ENCODE measurements at regions not wholly inside any gene's neighbourhood (a gene's known extent, or its start where the extent isn't known, plus 50 kb on each side); places are given as distances from the start of the nearest gene placed in this dataset.

DNA sequence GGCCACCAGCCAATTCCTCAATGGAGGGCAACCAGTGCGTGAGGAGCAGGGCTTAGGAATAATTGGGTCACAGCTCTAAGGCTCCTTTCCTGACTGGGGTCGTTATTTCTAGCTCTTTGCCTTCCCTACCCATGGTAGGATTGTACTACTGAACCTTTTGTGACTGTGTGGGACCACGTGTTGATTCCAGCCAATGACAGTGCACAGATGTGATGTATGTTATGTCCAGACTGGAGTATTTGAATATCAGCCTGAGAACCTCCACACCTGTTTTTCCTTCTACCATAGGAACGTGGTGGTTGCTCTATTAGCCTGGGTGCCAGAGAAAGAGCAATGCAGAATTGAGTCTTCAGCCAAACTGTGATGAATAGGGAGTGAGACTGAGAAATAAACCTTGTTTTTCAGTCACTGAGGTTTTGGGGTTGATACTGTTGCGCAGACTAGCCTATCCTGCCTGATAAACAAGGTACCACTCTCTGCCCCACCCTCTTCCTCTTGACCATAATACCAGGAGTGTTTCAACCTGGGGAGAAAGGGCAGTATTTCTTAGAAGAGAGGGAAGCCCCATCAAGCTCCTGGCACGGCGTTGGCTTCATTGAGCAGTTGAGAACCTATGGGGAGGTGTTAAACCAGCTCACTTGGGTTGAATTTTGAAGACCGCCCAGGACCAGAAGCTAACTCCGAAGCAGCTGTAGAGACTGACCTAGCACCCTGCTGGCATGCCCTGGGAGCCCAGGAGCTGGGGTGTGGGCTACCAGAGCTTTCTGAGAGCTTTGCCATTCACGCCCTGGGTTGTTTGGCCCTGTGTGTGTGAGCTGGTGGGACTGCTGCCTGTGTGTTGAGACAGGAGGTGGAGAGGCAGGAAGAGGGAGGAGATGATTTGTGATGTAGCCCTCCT is 105.5 kb upstream of the BACH2 start:
- DNase-seq, result no peak

DNA sequence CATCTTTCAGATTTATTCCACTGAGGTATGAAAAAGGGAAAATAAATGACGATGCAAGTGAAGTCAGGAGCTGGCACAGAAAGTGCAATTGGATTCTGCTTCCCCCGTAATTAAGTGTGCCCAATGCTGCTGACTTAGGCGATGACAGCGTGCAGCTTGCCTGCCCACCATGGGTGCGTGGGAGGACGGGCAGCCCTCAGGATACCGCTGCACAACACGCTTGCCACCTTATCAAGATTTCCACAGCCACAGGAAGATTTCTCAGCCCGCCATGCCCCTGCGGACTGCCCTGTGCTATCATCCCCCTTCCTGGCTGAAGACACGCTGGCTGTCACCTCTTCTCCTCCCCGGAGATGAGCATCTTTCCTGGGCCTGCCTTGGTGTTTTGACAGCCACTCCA is 103.3 kb upstream of the BACH2 start:
- no peak for DNase-seq

DNA sequence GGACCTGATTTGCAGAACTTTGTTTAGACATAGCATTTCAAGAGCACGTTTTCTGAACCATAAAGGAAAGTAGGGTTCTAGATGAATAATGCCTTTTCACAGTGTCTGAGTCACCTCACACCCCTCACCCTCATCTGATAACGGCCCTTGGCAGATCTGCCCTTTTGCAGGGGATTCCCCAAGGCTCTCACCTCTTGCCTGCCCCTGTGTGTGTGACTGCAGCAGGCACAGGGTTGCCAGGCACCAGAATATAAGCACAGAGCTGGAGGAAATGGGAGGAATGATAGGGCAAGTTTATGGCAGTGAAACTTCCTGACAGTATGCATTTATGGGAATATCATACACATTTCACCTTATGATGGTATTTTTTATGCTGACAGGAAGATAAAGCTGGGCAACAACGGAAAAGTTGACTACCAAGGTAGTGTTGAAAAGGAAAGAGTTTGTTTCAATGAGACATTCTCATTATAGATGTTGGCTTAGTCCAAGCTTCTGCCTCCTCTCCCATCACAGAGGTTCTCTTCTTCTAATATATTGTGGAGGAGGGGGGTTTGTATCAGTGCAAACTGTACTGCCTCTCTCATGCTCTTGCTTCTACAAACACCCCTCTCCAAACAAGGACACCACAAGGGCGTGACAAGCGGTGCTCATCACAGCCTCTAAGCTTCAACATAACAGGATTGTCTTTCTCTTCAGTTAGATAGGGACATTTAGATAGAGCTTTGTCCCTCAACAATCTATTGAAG is 101.5 kb upstream of the BACH2 start:
- peak; percentile 41 for DNase-seq

DNA sequence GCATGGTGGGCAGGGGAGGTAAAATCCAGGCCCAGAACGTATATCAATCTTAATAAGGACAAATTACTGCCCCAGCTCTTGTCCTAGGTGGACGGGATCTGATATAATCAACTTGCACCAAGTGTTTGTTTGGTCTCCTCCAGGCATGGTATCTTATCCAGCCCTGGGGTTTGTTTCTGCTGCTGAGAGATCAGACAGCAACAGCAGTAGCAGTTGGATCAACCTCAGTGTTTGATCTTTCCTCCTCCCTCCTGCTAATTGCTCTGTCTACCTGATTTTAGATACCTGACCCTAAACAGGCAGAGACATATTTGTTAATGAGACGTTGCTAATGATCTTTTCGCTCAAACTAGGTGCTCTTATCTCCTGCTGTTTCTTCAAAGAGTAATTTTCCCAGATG is 100.4 kb upstream of the BACH2 start:
- DNase-seq, result no peak

DNA sequence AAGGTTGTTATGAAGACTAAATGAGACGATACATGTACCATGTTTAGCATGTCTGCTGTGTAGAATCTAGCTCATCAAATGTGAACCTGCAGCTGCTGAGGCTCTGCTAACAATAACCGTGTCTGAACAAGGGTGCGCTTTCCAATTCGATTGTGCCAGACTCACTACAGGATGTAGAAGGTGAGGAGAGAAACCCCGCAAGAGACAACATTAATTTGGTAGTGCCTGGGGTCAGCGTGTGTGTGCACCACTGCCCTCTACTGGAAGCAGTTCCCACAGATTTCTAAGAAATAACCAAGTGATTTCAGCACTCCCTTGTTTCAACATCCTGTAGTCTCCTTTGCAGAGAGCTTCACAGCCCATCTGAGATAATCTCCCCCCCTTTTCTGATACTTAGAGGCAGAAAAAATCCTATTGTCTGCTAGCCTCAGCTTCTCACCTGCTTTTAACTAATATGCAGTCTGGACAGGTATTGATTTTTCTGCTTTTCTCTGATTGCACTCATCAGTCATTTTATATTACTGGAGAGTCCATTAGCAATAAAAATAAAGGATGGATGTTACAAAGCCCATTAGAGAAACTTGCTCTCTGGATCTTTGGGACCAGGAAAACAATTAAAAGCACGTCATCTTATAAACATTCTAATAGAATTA is 96.7 kb upstream of the BACH2 start:
- DNase-seq, result no peak

DNA sequence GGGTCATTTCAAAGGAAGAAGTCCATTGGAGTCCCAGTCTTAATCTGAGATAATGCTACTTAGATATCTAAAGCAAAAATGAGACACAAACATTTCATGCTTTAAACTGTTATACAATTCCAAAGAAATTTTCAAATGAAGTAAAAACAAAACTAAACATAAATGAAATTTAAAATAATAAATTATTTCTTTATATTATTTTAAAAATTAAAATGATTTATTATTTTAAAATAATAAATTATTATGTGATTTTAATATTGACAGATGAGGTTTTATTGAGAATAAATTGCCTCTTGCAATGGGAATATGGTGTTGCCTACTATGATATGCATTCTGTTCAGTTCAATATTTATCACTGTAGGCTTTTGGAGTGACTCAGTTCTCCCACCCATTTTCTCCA is 93.7 kb upstream of the BACH2 start:
- DNase-seq, result no peak

DNA sequence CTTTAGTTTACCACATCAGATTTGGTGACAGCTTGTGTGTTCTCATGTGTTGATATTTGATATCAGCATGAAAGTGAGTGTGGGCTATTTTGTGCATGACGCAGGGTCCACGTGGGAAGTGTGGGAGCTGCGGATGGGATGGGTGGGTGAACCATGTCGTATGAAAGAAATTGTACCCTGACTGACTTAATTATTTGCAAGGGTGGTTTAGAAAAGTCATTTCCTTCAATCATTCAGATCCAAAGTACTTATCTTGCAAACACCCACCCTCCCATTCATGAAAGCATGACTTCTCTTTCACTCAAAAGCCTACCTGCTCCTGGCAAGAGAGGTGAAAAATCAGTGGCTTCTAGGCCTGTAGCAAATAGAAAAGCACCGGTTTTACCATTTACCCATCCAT is 91.8 kb upstream of the BACH2 start:
- no peak for DNase-seq

DNA sequence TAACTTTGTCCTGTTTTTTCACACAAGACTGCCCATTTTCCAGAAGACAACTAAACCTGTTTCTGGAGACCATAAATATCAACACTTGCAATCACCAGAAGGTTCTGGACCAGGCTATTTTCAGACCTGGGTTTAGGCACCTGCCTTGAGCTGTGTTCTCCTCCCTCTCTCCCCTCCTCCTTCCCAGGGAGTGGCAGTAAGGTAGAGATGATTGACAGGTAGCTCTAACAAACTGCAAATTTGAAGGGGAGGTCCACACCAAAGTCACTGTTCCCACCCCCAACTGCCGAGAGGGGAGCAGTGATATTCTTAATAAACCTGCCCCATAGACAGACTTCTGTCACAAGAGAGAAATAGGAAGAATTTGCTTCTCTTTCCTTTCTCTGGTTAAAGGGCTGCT is 91.2 kb upstream of the BACH2 start:
- no peak for DNase-seq

DNA sequence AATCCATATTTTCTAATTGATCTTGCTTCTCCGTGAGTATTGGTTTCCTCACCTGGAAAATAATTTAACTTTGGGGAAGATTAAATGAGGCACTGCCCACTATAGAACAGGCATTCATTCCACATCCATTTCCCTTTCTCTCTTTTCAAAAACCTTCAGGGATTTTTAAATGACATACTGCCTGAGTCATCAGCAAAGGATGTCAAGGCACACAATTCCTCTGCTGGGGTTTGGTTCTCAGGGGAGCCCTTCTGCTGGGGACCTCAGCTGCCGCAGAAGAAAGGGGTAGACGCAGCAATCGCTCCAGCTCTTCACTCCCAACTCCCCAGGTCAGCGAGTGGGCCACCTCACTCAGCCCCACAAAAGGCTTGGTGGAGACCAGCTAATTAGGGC is 90.7 kb upstream of the BACH2 start:
- no peak for DNase-seq

DNA sequence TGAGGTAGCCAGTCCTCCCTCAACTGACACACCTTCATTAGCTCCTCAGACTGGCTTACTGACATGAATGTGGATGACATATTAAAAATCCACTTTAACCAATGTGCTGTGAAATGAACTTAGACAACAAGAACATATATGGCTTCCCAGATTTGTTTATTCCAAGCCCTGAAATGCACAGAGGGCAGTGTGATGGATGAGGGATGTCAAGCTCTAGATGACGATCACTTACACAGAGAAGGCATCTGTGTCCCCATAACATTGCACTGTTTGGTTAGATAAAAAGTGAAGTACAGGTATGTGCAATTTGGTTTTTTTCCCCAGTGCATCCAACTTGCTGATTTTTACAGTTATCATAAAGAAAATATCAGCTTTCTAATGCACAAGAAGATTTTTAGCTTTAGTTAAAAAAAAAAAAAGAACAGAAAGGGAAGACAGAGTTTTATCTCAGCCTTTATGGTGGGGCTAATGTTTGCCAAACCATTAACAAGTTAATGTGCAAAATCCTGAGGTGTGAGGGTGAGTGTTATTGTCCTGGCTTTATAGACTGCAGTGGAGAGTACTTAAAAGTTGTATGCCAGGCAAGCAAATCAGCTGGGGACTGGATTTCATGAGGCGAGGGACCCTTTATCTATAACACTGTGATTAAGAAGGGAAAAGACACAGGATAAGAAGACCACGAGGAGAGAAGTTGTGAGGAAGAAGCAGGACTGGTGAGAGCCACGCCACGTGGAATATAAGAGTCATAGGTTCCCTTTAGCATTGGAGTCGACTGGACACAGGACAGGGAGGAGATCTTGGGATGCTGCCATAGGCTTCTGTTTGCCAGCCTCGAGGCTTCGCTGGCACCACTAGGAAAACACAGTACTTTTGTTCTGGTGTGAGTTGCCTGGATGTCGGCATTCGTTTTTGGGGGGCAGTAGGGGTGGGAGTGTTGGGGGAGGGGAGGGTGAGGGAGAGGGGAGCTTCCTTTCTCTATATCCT is 90.0 kb upstream of the BACH2 start:
- no peak for DNase-seq

DNA sequence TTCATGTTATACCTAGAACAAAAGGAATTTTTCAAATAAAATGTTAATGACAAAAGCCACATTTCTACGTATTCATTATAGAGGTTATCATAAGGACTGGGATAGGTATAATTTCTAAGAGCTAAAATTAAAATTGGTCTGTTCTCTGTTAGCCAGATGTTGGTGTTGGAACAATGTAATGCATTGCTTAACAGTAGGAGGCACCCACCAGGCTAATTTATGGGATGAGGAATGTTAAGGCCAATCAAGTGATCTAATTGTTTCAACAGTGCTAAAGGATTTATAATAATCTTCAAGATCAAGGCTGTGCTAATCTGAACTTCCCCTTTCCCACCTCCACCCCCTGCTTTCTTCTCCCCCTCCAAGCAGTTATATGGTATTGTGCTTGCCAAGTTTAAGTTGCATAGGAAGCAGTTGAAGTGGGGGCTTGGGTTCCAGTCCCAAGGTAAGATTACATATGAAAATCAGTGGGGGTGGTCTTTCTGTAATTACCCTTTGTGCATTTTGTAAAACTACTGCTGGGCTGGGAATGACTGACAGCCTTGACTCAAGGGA is 89.2 kb upstream of the BACH2 start:
- DNase-seq, result no peak

DNA sequence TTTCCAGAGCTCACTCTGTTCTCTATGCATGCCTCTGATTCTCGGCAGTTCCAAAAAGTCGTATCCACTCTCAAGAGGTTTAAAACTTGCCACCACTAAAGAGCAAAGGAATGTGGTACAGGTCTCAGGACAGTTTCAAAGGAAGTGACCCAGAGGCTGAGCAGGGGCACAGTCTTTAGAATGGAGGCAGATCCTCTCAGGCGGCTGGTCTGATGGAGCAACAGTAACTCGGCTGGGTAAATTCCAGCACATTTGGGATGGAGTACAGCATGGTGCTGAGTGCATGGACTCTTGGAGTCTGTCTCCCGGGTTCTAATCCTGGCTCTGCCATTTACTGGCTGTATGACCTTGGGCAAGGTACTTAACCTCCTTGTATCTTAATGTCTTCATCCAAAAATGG is 88.1 kb upstream of the BACH2 start:
- no peak for DNase-seq

DNA sequence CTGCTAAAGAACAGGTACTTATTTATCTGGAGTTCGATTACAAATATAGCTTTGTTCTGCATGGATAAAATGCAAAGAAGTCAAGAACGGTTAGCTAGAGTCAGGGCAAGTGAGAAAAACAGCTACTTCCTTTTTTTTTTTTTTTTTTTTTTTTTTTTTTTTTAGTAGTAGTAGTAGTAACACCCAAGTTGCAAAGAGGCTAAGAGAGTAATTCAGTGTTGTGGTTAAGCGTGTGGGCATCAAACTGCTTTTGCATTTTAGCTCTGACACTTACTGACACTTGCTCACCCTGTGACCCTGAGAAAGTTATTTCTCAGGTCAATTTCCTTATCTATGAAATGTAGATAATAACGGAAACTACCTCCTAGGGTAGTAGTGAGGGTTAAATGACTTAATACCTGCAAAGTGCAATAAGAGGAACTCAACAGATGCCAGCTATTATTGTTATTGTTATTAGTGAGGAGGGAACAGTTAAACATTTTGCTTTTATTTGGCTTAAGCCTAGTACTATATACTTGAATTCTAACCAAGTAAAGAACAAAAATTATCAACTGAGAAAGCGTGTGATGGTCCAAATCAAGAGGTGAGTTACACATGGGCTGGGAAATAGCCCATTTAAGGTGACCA is 86.7 kb upstream of the BACH2 start:
- DNase-seq, result no peak

DNA sequence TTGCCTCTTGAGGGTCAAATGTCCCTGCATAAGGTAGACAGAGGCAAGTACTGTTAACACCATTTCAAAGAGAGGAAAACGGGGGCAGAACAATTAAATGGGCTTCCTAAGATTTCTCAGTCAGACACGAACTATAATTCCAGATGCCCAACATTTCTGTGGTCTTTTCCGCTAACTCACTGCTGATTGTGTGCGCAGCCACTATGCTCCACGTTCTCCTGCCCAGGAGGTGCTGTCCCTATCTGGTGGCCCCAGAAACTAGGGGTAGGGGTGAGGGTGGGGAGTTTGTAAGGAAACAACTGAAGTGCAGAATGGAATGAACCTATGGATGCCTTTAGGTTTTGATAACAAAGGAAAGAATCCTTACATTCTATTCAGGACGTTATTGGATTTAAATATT is 86.1 kb upstream of the BACH2 start:
- no peak for DNase-seq

DNA sequence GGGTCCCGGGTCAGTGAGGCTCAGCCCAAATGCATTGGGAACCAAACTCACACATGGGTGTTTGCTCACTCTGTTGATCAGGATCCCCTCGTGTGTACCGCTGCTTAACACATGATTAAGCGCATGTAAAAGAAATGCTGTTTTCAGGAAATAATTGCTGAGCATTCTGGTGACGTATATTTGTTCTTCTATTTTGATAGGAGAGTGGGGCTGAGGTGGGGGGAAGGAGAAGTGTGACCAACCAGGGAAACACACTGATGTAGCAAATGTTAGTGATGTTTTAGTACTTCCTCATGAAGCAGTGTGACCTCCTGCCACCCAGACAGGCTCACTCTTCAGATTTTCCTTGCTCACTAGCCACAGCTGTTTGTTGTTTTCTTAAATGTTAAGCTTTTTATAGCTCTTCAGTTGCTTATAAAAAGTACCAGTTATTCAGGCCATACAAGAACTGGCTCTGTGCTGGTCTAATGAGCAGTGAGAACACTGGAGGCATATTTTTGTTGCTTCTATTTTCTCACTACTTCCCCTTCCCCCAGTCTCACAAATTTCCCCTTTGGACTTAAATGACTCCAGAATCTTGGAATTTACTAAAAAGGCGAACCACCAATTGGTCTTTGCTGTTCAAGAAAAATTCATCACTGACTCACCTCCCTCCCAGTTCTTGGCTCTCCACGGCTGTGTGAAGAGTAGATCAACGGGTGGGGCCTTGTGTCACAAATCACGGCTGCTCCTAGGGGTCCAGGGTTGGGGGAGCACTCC is 79.2 kb upstream of the BACH2 start:
- no peak for DNase-seq

DNA sequence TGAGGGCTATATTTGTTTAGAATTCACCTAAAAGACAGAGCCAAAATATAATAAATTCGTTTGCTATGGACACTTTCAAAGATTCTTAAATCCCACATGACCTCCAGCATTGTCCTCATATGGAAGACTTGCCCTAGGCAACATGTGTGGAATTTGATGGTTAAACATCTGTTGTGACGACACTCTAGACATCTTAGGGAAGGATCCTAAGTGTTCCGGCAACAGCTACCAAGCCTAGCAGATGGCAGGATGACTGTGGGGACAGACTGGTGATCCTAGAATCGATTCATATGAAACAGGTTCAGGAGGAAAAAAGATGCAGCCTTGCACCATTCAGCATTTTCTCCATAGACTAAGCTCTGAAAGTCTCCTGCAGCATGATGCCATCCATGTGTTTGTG is 77.6 kb upstream of the BACH2 start:
- no peak for DNase-seq

DNA sequence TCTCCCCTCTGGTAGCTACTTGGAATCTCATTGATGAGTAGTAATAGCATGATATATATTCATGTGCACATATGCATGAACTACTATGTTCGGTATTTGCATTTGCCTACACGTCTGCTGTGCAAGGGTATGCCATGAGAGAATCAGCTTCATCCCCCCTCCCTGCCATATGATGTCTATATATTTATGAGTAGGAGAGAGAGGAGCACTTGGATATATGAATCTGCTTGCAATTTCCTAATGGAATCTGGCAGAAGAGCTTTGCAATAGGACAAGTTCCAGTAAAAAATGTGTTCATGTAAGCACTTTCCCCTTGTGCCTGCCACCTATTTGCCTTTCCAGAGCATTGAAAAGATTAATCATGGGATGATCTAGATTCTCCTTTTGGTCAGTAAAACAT is 76.2 kb upstream of the BACH2 start:
- no peak for DNase-seq

DNA sequence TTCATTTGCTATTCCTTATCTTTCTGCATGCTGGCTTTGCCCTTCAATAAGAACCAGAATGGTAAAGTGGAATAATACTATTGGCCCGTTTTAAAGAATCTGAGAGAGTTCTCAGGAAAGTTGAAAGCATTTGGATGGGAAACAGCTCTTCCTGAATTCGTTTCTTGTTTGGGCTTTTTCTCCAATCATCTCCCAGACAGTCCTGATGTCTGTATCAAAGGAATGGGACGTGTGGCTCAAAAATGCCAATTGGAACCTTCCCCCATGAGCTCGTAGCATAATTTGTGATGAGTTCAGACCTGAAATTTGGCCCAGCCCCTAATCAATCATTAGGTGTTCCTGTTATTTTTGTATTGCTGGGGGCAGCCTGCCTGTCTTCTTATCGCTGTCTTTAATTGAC is 75.8 kb upstream of the BACH2 start:
- DNase-seq, result no peak

DNA sequence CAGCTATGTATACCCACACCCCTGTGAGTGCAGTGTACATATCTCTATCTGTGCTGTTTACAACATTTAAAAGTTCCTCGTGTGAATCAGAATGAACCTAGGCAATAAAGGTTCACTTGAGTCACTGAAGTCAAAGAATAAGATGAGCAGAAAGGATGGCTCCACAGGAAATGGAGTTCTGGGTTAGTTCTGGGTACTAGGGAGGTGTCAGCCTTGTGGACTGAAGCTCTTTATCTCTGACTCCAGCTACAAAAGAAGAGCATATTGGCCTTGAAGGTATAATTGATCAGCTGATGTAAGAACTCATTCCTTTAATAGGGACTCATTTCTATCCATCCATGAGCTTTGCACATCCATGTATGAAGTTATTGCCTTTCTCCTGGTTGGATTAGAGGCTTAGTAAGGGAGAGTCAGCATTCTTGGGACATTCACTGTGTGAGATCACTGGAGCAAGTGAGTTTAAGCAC is 73.9 kb upstream of the BACH2 start:
- no peak for DNase-seq

DNA sequence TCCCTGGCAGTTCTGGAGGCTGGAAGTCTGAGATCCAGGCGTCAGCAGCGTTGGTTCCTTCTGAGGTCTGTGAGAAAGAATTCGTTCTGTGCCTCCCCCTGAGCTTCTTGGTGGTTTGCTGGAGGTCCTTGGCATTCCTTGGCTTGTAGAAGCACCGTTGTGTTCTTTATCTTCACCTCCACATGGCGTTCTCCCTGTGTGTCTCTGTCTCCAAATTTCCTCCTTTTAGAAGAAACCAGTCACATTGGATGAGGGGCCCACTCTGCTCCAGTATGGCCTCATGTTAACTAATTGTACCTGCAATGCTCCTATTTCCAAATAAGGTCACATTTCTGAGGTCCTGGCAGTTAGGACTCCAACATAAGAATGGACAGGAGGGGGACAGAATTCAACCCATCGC is 73.0 kb upstream of the BACH2 start:
- DNase-seq, result no peak

DNA sequence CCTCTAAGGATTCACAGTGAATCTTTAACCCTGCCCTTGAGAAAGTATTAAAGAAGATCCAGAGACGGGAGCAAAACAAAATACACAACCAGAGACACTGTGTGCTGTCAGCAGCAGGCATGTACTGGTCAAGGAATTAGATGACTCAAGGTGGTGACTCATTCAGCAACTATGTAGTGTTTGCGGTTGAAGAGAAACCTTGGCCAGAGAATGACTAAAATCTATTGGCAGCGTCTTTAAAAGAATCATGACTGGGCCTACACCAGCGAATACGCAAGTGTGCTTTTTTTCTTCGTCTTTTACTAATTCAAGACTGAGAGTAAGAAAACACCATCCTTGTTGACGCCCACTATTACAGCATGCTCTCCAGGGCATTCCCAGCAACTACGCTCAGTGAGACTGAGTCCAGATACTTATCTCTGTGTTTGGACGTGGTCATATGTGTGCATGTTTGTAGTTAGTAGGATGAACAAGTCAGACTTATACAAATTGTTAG is 72.4 kb upstream of the BACH2 start:
- peak; percentile 87 for DNase-seq

Measured in T1000 (cell line).